ENCODE measurements at regions not wholly inside any gene's neighbourhood (a gene's known extent, or its start where the extent isn't known, plus 50 kb on each side); places are given as distances from the start of the nearest gene placed in this dataset.

DNA sequence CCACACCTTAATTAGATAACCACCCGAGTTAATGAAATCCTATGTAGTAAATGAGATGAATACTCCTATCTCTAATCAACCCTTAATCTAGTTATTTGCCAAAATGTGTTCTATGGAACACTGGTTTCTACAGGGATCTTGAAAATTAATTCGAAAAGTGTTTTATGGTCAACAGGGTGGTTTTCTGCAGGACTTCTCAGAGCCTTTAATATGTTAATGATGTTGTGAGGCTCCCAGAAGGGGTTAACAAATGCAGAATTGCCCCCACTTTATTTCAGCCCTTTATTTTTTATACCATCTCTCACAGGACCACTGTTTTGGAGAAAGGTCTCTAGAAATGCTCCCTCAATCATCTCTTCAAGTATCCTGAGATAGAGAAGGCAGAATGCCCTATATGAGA is 153.1 kb upstream of the RPH3A start:
- intact Hi-C loops (cut with micrococcal nuclease; ENCODE audit: unreplicated experiment) (no loop called here), in situ Hi-C loops (cut with HindIII; ENCODE audit: low pct_unique_long_range_greater_than_20kb, low sequenced_read_pairs) (no loop called here)
- no peak for DNase-seq (ENCODE audit: low read depth, low spot score)
- H3K4me3 ChIP-seq (ENCODE audit: low read depth in 2 of 2, low read length in 2 of 2), result no peak overlapping the region
- CTCF ChIA-PET, result no interaction called here
- no peaks in the 10 kb centered on the region for H3K36me3 ChIP-seq (ENCODE audit: control insufficient read depth, insufficient read depth, low read length)
- no TSS peak for BruUV-seq (replicated peaks)
- ATAC-seq, result no peak
- no peaks in the 10 kb centered on the region for H3K4me1 ChIP-seq (ENCODE audit: control insufficient read depth, insufficient read depth, low read length)
- POLR2A ChIA-PET, result no interaction called here
- H3K27me3 ChIP-seq (ENCODE audit: control insufficient read depth, insufficient read depth, low read length), result peaks cover 19% of the 10 kb centered on the region
- H3K27ac ChIP-seq (ENCODE audit: low read length), result no peak overlapping the region
- TF ChIP-seq, protein P1, sequence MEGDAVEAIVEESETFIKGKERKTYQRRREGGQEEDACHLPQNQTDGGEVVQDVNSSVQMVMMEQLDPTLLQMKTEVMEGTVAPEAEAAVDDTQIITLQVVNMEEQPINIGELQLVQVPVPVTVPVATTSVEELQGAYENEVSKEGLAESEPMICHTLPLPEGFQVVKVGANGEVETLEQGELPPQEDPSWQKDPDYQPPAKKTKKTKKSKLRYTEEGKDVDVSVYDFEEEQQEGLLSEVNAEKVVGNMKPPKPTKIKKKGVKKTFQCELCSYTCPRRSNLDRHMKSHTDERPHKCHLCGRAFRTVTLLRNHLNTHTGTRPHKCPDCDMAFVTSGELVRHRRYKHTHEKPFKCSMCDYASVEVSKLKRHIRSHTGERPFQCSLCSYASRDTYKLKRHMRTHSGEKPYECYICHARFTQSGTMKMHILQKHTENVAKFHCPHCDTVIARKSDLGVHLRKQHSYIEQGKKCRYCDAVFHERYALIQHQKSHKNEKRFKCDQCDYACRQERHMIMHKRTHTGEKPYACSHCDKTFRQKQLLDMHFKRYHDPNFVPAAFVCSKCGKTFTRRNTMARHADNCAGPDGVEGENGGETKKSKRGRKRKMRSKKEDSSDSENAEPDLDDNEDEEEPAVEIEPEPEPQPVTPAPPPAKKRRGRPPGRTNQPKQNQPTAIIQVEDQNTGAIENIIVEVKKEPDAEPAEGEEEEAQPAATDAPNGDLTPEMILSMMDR (IDR thresholded peaks at IDR 0.05), result no peak
- no peak for TF ChIP-seq POLR2AphosphoS5 (IDR thresholded peaks at IDR 0.05; ENCODE audit: low read depth, low read length)
- TF ChIP-seq, protein P2, sequence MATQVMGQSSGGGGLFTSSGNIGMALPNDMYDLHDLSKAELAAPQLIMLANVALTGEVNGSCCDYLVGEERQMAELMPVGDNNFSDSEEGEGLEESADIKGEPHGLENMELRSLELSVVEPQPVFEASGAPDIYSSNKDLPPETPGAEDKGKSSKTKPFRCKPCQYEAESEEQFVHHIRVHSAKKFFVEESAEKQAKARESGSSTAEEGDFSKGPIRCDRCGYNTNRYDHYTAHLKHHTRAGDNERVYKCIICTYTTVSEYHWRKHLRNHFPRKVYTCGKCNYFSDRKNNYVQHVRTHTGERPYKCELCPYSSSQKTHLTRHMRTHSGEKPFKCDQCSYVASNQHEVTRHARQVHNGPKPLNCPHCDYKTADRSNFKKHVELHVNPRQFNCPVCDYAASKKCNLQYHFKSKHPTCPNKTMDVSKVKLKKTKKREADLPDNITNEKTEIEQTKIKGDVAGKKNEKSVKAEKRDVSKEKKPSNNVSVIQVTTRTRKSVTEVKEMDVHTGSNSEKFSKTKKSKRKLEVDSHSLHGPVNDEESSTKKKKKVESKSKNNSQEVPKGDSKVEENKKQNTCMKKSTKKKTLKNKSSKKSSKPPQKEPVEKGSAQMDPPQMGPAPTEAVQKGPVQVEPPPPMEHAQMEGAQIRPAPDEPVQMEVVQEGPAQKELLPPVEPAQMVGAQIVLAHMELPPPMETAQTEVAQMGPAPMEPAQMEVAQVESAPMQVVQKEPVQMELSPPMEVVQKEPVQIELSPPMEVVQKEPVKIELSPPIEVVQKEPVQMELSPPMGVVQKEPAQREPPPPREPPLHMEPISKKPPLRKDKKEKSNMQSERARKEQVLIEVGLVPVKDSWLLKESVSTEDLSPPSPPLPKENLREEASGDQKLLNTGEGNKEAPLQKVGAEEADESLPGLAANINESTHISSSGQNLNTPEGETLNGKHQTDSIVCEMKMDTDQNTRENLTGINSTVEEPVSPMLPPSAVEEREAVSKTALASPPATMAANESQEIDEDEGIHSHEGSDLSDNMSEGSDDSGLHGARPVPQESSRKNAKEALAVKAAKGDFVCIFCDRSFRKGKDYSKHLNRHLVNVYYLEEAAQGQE (IDR thresholded peaks at IDR 0.05; ENCODE audit: insufficient read depth in 1 of 2, low read depth in 2 of 2, low read length in 1 of 2), result no peak
- no peak for TF ChIP-seq SIN3A (IDR thresholded peaks at IDR 0.05; ENCODE audit: borderline replicate concordance, insufficient read depth, low read depth, low read length)
- no peak for TF ChIP-seq TCF7L2 (IDR thresholded peaks at IDR 0.05; ENCODE audit: low read depth, low read length)
- no peaks in the 10 kb centered on the region for H3K9me3 ChIP-seq (ENCODE audit: control insufficient read depth, insufficient read depth, low read depth, low read length)

DNA sequence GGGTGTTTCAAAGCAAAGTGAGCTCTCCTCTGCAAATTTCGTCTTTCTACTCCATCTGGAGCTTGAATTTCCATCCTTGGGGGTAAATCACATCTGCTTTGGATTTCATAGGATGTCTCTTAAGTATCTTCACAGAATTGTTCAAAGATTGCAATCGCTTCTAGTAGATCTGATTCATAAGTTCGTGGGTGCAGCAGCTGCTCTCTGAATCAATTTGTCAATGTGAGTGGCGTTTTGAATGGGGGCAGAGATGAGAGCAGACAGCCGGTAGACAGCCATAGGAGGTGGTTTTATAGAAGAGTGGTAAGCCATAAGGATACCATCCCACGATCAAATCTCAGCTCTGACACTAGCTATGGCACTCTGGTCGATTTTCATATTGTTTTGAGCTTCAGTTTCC is 146.0 kb upstream of the RPH3A start:
- ATAC-seq (no peak), DNase-seq (ENCODE audit: low read depth, low spot score) (no peak)
- peaks cover 20% of the 10 kb centered on the region for H3K27me3 ChIP-seq (ENCODE audit: control insufficient read depth, insufficient read depth, low read length)
- no peaks in the 10 kb centered on the region for H3K9me3 ChIP-seq (ENCODE audit: control insufficient read depth, insufficient read depth, low read depth, low read length)
- no TSS peak for BruUV-seq (replicated peaks)
- no peaks in the 10 kb centered on the region for H3K4me1 ChIP-seq (ENCODE audit: control insufficient read depth, insufficient read depth, low read length)
- TF ChIP-seq SIN3A (IDR thresholded peaks at IDR 0.05; ENCODE audit: borderline replicate concordance, insufficient read depth, low read depth, low read length), result no peak
- TF ChIP-seq, protein P1 (IDR thresholded peaks at IDR 0.05), result no peak
- TF ChIP-seq TCF7L2 (IDR thresholded peaks at IDR 0.05; ENCODE audit: low read depth, low read length), result no peak
- TF ChIP-seq, protein P2 (IDR thresholded peaks at IDR 0.05; ENCODE audit: insufficient read depth in 1 of 2, low read depth in 2 of 2, low read length in 1 of 2), result no peak
- TF ChIP-seq POLR2AphosphoS5 (IDR thresholded peaks at IDR 0.05; ENCODE audit: low read depth, low read length), result no peak
- ChIA-PET POLR2A (no interaction called here), CTCF (no interaction called here)
- intact Hi-C loops (cut with micrococcal nuclease; ENCODE audit: unreplicated experiment) (no loop called here), in situ Hi-C loops (cut with HindIII; ENCODE audit: low pct_unique_long_range_greater_than_20kb, low sequenced_read_pairs) (no loop called here)
- no peak overlapping the region for H3K27ac ChIP-seq (ENCODE audit: low read length)
- H3K4me3 ChIP-seq (ENCODE audit: low read depth in 2 of 2, low read length in 2 of 2), result no peak overlapping the region
- no peaks in the 10 kb centered on the region for H3K36me3 ChIP-seq (ENCODE audit: control insufficient read depth, insufficient read depth, low read length)
